OCI-LY7 (cell line): ENCODE measurements at regions not wholly inside any gene's neighbourhood (a gene's known extent, or its start where the extent isn't known, plus 50 kb on each side); places are given as distances from the start of the nearest gene placed in this dataset.

Experiments
- BruUV-seq: library from RNA; stranded (reverse); fragments of 400-500 nt; replicated peaks from 2 replicates; lab custom pipeline; 2021; lab: Mats Ljungman, UMichigan
- CTCF ChIA-PET: fragments of 300-600 bp; sonication (Branson Sonifier 250); formaldehyde crosslinking; loops from one replicate; lab custom pipeline; 2022; ENCODE audit warnings: antibody characterized with exemption; ENCODE audit not compliant: unreplicated experiment; lab: Charles Lee
- POLR2A ChIA-PET: fragments of 300-600 bp; sonication (Branson Sonifier 250); formaldehyde crosslinking; loops from one replicate; lab custom pipeline; 2022; ENCODE audit warnings: antibody characterized with exemption; lab: Charles Lee
- DNase-seq: peaks from one replicate; pipeline ENCODE4 v3.0.0-alpha.2; 2015; ENCODE audit warnings: low spot score
- H2AFZ ChIP-seq: fragments of 200-600 bp; sonication (generic), shearing (Covaris generic); 2 replicates; pipeline ENCODE4 v1.6.1; 2014; ENCODE audit warnings: mild to moderate bottlenecking, antibody characterized with exemption, low read length, moderate library complexity
- H3K27ac ChIP-seq: fragments of 200-600 bp; sonication (generic); 2 replicates; pipeline ENCODE4 v1.5.1; 2014; ENCODE audit warnings: mixed run types, low read depth, mild to moderate bottlenecking, moderate library complexity, low read length, inconsistent platforms; ENCODE audit not compliant: poor library complexity, severe bottlenecking
- H3K36me3 ChIP-seq: fragments of 200-600 bp; sonication (generic); 2 replicates; pipeline ENCODE4 v1.6.1; 2014; ENCODE audit warnings: mild to moderate bottlenecking, antibody characterized with exemption, low read length, moderate library complexity, mixed read lengths; ENCODE audit not compliant: insufficient read depth
- H3K4me1 ChIP-seq: fragments of 200-600 bp; sonication (generic); 2 replicates; pipeline ENCODE4 v1.5.1; 2014; ENCODE audit warnings: mild to moderate bottlenecking, low read length; ENCODE audit not compliant: insufficient read depth, poor library complexity, severe bottlenecking
- H3K4me2 ChIP-seq: fragments of 200-600 bp; sonication (generic); 2 replicates; pipeline ENCODE4 v1.6.1; 2014; ENCODE audit warnings: mild to moderate bottlenecking, low read length
- H3K4me3 ChIP-seq: fragments of 200-600 bp; sonication (generic); 2 replicates; pipeline ENCODE4 v1.5.1; 2014; ENCODE audit warnings: mild to moderate bottlenecking, low read depth, low read length; ENCODE audit not compliant: poor library complexity, severe bottlenecking
- H3K79me2 ChIP-seq: fragments of 200-600 bp; sonication (generic); 2 replicates; pipeline ENCODE4 v1.6.1; 2016; ENCODE audit warnings: low read depth, mild to moderate bottlenecking, low read length, moderate library complexity, mixed read lengths; ENCODE audit not compliant: insufficient read depth
- H3K9me2 ChIP-seq: fragments of 200-600 bp; sonication (generic); 2 replicates; pipeline ENCODE4 v1.6.1; 2016; ENCODE audit warnings: mild to moderate bottlenecking, low read length, mixed read lengths; ENCODE audit not compliant: insufficient read depth
- H3K9me3 ChIP-seq: fragments of 200-600 bp; sonication (generic); 2 replicates; pipeline ENCODE4 v1.6.1; 2014; ENCODE audit warnings: mild to moderate bottlenecking, mixed run types, low read length, mixed read lengths
- H4K20me1 ChIP-seq: fragments of 200-600 bp; sonication (generic); 2 replicates; pipeline ENCODE4 v1.6.1; 2014; ENCODE audit warnings: mild to moderate bottlenecking, antibody characterized with exemption, low read length, moderate library complexity, mixed read lengths; ENCODE audit not compliant: insufficient read depth
- EZH2phosphoT487 ChIP-seq: fragments of 200-600 bp; sonication (generic); IDR thresholded peaks from 2 replicates; pipeline ENCODE4 v1.6.1; 2018; ENCODE audit warnings: low read depth, borderline replicate concordance, mild to moderate bottlenecking, mixed run types, antibody characterized with exemption, low read length, moderate library complexity, mixed read lengths
- intact Hi-C: fragments of 100-400 bp; cut with micrococcal nuclease; formaldehyde crosslinking; loops from one replicate; pipeline ENCODE4 v1.10.0; 2022; ENCODE audit not compliant: unreplicated experiment
- TF ChIP-seq, protein P1 (sequence below): fragments of 200-600 bp; sonication (generic); conservative IDR thresholded peaks from 2 replicates; pipeline ENCODE4 v1.5.1; 2014; ENCODE audit warnings: mild to moderate bottlenecking, antibody characterized with exemption, low read length, moderate library complexity, mixed read lengths

DNA sequence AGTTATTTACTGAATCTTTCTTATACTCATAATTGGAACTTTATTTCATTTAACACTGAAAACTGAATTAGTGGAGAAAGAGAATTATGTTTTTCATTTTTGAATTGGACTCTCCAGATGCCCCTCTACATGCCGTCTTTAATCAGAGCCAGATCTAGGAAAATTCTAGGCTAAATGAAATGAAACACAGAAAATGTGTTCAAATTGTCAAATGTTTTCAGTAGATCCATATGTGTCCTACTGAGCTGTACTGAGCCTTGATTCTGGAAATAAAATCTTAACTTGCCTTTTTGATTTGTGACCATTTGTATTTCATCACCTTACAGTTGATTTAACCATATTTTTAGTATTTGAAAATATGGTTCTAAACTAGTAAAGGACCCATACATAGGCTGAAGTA lies 64.0 kb upstream of the GK2 start:
- CTCF ChIA-PET, result no interaction called here
- H3K36me3 ChIP-seq, result no peaks in the 10 kb centered on the region
- no peak for DNase-seq
- POLR2A ChIA-PET, result no interaction called here
- H2AFZ ChIP-seq, result no peak overlapping the region
- H3K4me1 ChIP-seq, result no peaks in the 10 kb centered on the region
- no peaks in the 10 kb centered on the region for H3K9me3 ChIP-seq
- H4K20me1 ChIP-seq, result no peaks in the 10 kb centered on the region
- H3K4me3 ChIP-seq, result no peak overlapping the region
- no peaks in the 10 kb centered on the region for H3K79me2 ChIP-seq
- TF ChIP-seq, protein P1, sequence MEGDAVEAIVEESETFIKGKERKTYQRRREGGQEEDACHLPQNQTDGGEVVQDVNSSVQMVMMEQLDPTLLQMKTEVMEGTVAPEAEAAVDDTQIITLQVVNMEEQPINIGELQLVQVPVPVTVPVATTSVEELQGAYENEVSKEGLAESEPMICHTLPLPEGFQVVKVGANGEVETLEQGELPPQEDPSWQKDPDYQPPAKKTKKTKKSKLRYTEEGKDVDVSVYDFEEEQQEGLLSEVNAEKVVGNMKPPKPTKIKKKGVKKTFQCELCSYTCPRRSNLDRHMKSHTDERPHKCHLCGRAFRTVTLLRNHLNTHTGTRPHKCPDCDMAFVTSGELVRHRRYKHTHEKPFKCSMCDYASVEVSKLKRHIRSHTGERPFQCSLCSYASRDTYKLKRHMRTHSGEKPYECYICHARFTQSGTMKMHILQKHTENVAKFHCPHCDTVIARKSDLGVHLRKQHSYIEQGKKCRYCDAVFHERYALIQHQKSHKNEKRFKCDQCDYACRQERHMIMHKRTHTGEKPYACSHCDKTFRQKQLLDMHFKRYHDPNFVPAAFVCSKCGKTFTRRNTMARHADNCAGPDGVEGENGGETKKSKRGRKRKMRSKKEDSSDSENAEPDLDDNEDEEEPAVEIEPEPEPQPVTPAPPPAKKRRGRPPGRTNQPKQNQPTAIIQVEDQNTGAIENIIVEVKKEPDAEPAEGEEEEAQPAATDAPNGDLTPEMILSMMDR, result no peak
- no peak for TF ChIP-seq EZH2phosphoT487
- no TSS peak for BruUV-seq
- H3K27ac ChIP-seq, result no peak overlapping the region
- no peak overlapping the region for H3K4me2 ChIP-seq
- intact Hi-C loops, result no loop called here
- no peaks in the 10 kb centered on the region for H3K9me2 ChIP-seq

DNA sequence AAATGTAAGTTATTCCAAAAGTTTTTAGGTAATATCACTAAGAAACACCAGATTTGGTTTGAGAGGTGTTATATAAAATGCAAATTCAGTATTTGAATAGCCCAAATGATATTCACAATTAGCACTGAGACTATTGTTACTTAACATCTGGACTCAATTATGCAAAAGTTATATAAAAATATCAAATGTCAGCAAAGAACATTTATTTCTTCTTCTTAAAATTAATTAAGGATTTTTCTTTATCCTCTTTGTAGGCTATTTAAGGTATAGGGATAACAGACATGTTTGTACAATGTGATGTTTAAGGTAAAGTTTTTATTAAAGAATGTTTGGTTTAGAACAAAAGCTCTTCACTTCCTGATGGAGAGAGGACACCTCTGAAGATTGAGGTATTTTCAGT lies 63.3 kb upstream of the GK2 start:
- Histone ChIP-seq H4K20me1 (no peaks in the 10 kb centered on the region), H3K4me3 (no peak overlapping the region), H3K79me2 (no peaks in the 10 kb centered on the region), H3K4me1 (no peaks in the 10 kb centered on the region), H3K27ac (no peak overlapping the region), H2AFZ (no peak overlapping the region), H3K36me3 (no peaks in the 10 kb centered on the region), H3K9me2 (no peaks in the 10 kb centered on the region), H3K4me2 (no peak overlapping the region), H3K9me3 (no peaks in the 10 kb centered on the region)
- no peak for TF ChIP-seq EZH2phosphoT487
- TF ChIP-seq, protein P1, result no peak
- intact Hi-C loops, result no loop called here
- ChIA-PET CTCF (no interaction called here), POLR2A (no interaction called here)
- BruUV-seq, result no TSS peak
- DNase-seq, result no peak

DNA sequence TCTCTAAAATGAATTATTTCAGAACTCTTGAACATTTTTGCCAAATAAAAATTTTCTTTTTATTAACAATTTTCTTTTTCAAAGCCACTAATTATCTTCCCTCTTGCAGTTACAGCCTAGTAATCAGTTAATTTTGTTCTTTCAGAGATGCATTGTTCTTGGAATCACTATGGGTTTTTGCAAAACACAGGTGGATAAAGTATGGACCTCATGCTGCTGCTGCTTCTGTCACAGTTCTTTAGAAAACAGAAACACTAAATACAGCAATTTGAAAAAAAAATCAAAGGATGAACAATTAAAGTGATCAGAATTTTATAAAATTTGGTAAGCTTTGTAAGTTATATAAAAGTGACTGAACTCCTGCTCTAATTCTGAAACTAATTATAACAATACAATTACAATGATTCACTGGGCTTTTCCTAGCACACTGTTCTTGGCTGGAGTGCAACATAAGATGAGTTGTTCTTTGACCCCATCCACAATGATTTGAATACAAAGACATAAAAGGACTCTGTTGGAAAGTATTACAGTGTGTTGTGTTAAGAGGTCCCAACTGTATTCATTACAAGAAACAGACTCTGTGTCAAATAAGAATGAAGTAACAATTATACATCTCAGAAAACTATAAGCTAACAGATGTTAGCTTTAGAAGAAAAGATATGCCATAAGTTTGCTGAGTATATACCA lies 59.4 kb upstream of the GK2 start:
- intact Hi-C loops, result no loop called here
- Histone ChIP-seq H3K4me2 (no peak overlapping the region), H3K36me3 (no peaks in the 10 kb centered on the region), H3K79me2 (no peaks in the 10 kb centered on the region), H3K4me3 (no peak overlapping the region), H2AFZ (no peak overlapping the region), H4K20me1 (no peaks in the 10 kb centered on the region), H3K9me3 (no peaks in the 10 kb centered on the region), H3K4me1 (no peaks in the 10 kb centered on the region), H3K9me2 (no peaks in the 10 kb centered on the region), H3K27ac (no peak overlapping the region)
- ChIA-PET CTCF (no interaction called here), POLR2A (no interaction called here)
- no peak for DNase-seq
- no peak for TF ChIP-seq EZH2phosphoT487
- TF ChIP-seq, protein P1, result no peak
- no TSS peak for BruUV-seq
